DMS79 treated with DMSO at 0.1 percent for 48 hours (cell line): ENCODE measurements at regions not wholly inside any gene's neighbourhood (a gene's known extent, or its start where the extent isn't known, plus 50 kb on each side); places are given as distances from the start of the nearest gene placed in this dataset.
"Not testable (repeated sequence)": the region's sequence is repeated elsewhere in the genome, so short reads cannot be mapped to it uniquely, and the experiment has no call there.

Source experiments
- DNase-seq: peaks from one replicate; lab custom pipeline; 2025; lab: John Stamatoyannopoulos, UW

DNA sequence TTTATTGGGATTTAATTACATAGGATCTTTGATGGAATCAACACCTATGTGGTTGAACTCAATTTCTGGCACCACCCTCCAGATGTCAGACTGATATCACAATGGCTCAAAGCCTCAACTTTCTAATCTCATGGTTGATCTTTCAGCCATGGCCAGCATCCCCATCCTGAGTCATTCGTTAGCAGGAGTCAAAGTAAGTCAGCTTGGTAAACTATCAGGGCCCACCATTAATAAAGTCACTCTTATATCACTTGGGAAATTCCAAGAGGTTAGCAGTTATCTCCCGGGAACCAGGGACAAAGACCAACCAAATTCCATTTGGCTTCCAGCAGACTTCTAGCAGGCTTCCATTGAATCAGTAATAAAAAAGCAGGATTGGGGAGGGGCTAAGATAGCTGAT is 50.7 kb upstream of the TNFSF4 start:
- no peak for DNase-seq

DNA sequence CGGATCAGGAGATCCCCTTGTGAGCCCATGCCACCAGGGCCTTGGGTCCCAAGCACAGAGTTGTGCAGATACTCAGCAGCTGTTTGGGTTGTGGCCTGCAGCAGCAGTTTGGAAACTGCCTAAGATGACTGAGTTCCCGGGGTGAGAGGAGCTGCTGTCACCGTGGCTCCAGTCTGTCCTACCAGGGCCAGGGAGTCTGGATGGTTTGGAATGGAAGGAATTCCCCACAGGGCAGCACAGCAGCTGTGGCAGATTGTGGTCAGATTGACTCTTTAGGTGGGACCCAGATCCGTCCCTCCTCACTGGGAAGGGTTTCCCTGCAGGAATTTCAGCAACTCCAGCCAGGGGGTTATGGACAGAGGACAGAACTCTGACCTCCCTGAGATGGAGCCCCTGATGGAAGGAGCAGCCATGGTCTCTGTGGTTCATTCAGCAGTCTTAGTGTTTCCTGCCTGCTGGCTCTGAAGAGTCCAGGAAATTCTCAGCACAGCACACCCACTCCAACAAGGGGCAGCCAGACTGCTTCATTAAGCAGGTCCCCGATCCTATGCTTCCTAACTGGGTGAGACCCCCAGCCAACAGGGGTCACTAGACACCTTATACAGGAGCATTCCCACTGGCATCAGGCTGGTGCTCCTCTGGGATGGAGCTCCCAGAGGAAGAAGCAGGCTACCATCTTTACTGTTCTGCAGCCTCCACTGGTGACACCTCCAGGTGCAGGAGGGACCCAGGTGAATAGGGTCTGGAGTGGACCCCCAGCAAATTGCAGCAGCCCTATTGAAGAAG is 51.5 kb upstream of the TNFSF4 start:
- no peak for DNase-seq

DNA sequence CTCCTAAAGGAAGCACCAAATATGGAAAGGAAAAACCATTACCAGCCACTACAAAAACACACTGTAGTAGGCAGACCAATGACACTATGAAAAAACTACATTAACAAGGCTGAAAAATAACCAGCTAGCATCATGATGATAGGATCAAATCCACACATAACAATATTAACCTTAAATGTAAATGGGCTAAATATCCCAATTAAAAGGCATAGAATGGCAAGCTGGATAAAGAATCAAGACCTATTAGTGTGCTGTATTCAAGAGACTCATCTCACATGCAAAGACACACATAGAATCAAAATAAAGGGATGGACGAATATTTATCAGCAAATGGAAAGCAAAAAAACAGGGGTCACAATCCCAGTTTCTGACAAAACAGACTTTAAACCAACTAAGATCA is 53.2 kb upstream of the TNFSF4 start:
- DNase-seq: not testable (repeated sequence)

DNA sequence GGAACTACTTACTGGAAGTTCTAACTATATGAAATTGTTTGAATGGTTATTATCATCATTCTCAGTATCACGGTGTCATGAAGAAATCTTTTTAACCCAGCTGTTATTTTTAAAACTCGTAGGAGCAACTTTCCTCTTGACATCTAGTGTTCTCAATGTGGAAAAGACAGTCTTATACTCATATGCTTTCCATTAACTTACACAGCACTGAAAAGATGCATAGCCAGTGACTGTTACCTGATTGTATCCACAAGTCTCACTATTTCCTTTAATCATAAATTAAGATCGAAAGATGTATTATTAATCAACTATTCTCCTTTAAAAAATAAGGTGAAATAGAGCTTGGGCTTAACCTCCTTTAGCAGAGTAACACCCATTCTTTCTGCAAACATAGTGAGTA is 59.7 kb upstream of the TNFSF4 start:
- no peak for DNase-seq

DNA sequence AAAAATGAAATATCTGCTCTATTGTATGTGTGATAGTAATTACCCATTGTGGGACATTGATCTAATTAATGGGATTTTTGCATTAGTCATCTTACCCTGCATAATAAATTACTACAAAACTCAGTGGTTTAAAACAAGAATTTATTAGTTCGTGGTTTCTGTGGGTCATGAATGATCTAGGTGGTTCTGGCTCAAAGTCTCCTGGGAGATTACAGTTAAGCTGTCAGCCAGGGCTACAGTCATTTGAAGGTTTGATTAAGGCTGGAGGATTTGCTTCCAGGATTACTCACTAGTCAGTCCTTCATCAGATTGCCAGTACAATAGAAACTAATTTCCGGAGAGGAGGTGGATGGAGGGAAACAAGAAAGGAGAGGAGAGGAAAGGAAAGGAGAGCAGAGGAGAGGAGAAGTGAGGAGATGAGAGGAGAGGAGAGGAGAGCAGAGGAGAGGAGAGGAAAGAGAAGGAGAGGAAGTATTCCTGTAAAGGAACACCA is 60.4 kb upstream of the TNFSF4 start:
- no peak for DNase-seq

DNA sequence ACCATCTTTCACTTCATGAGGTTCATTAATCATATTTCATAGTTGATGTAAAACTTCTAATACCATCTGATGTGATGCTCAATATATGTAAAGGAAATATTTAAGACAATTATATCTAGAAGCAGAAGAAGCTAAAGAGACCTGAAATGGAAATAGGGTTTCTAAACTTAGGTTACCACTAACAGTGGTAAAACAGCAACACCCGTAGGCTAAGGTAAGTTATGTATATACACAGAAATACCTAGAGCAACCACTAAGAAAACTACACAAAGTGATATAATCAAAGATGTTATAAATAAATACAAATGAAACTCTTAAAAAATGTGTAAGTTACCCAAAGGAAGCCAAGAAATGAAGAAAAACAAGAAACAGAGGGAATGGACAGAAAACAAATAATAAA is 61.1 kb upstream of the TNFSF4 start:
- DNase-seq: no peak

DNA sequence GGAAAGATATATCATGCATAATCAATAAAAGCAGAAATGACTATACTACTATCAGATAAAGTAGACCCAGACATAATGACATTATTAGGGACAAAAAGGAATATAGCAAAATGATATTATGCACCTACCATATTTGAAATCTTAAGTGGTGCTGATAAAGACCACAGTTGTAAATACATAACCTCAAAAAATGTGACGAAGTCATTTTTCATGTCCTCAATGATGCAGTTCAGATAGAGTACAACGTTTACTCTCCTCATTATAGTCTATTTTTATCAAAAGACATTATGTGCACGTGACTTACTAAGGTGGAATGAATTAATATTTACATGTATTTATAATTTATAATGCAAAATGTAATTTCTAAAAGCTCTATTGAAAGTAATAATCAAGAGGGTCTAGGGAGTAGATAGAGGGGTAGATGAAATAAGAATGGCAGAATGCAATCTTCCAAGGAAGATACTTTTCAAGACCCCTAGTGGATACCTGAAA is 61.7 kb upstream of the TNFSF4 start:
- DNase-seq: no peak

DNA sequence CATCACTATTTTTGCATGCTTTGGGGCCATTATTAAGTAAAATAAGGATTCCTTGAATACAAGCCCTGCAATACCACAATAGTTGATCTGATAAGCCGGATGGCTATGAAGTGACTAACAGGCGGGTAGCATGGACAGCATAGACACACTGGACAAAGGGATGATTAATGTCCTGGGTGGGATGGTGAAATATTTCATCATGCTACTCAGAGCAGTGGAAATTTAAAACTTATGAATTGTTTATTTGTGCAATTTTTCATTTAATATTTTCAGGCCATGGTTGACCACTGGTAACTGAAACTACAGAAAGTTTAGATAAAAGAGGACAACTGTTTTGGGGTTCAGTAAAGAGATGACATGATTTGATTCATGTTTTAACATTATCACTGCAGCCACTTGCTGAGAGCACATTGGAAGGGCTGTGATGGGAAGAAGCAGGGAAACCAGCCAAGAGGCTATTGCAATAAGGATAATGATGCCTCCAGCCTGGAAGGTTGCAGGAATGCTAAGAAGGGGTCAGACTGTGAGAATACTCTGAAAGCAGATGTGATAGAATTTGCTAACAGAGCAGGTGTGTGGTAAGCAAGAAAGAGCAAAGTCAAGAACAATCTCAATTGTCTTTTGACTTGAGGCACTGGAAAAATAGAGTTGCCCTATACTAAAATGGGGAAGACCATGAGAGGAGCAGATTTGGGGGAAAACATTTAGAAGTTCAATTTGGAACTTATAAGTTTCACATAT is 62.5 kb upstream of the TNFSF4 start:
- DNase-seq: no peak

DNA sequence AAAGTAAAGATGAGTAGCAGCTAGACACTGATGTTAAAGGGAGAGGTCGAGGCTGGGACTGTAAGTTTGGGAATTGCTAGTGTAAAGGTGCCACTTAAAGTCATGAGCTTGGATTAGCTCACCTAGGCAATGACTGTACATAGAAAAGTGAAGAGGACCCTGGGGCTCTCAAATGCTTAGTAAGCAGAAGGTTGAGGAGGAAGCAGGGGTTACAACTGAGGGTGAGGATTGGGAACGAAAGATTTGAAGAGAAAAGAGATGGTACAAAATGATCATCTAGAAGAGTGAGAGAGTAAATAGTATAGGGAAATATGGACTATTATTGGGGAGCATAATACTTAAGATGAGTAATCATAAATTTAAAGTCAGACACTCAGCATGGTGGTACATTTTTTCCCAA is 63.1 kb upstream of the TNFSF4 start:
- no peak for DNase-seq

DNA sequence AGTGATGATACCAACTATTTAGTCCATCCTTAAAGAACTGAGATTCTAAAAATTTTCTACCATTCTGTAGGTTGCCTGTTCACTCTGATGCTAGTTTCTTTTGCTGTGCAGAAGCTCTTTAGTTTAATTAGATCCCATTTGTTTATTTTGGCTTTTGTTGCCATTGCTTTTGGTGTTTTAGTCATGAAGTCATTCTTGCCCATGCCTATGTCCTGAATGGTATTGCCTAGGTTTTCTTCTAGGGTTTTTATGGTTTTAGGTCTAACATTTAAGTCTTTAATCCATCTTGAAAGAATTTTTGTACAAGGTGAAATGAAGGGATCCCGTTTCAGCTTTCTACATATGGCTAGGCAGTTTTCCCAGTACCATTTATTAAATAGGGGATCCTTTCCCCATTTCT is 63.9 kb upstream of the TNFSF4 start:
- DNase-seq: not testable (repeated sequence)

DNA sequence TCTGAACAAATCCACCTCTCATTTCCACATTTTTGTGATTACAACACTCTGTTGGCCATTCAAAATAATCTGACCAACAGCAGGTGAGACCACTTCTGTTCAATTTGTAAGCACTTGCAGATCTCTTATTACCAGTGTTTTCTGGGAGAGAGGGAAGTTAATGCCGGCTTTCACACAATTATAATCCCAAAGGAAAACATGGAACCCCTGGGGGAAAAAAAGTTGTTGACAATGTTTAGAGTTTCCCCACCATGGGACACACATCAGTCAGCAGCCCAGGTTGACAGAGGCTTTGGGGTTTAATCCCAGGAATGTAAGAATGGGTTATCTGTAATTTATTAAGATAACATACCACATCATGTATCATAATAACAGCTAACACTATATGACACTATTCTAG is 68.4 kb upstream of the TNFSF4 start:
- no peak for DNase-seq

DNA sequence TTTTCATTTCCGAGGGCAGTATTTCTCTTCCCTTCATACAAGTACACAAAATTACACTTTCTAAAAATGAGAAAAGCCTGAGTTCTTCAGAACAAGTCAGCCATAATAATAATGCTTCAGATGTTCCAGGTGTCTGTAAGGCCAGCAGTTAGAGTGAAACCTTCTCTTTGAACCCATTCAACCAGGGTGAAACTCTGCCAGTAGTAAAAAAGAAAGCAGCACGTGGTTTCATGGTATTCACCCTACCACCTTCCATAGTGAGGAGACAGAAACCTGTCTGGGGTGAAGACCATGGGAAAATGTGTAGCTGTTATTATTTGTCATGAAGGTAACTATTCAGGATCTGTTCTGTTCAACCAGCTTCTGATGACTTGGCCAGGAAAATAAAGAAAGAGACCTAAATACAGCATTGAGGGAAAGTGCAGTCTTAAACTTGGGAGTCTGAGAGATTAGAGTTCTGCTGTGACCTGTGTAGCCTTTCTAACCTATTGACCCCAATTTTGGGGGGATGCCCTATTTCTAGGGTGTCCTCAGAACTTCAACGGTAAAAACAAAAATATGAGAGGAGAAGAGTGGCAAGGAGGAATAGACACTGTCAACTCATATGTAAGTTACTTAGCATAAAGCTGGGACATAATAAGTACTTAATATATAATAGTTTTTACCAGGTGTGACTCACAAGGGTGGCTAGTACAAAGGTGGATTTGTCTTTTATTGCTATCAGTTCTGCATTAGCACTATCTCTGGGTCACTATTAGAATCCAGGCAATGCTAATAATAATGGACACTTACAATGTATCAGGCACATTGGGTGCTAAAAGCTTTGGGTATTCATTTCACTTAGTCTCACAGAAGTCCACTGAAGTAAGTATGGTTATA is 70.0 kb upstream of the TNFSF4 start:
- no peak for DNase-seq

DNA sequence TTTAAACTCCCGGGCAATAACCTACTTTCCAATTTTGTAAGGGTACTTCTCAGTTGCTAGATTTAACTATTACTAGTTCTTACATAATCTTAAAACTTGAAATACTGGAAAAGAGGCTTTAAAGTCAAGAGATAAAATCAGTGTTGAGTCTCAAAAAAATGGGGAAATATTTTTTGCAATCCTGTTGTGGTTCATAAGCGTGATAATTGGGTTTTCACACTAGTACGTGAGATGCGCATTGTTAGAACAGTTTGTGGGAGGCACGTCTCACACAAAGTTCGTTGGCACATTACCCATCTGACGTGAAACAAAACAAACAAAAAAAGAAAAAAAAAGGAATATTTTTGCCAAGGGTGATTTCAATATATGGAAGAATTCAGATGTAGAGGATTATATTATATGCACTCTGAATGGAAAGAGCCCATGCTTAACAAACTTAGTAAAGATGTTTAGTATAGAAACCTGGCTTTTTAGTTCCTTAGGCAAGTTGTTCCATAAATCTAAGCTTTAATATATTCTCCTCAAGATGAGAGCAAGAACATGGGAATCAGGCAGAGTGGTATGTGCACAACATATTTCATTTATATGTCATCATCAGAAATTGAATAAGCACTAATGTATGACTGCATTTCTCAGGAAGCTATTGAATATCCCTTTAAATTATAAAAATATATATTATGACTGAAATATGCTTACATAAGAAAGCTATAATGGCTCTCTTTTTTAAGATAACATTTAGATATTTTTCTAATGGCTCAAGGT is 73.9 kb upstream of the TNFSF4 start:
- DNase-seq: no peak

DNA sequence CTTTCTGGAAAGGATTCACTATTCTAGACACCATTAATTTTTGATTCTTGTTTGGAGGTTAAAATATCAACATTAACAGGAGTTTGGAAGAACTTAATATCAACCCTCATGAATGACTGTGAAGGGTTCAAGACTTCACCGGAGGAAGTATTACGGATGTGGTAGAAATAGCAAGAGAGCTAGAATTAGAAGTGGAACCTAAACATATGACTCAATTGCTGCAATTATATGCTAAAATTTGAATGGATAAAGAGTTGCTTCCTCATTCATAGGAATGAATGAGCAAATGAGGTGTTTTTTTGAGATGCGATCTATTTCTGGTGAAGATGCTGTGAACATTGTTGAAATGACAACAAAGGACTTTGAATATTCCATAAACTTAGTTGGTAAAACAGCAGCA is 77.9 kb upstream of the TNFSF4 start:
- no peak for DNase-seq

DNA sequence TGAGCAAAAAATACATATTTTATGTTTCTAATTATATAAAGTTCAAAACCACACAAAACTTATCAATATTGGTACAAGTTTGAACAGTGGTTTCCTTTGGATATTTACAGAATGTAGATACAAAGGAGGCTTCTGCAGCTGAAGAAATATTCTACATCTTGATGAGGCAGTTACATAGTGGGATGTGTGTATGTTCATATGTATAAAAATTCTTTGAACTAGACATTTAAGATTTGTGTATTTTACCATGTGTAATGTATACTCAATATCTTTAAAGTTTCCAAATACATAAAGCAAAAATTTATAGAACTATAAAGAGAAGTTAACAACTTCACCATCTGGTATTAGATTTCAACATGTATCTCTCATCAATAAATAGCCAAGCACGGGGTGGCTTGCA is 80.7 kb upstream of the TNFSF4 start:
- no peak for DNase-seq

DNA sequence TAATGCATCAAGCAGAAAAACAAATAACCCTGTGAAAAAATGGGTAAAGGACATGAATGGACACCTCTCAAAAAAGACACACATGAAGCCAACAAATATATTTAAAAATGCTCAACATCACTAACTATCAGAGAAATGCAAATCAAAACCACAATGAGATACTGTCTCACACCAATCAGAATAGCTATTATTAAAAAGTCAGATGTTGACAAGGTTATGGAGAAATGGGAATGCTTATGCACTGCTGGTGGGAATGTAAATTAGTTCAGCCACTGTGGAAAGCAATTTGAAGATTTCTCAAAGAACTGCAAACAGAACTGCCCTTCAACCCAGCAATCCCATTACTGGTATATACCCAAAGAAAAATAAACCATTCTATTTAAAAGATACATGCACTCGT is 86.6 kb upstream of the TNFSF4 start:
- no peak for DNase-seq

DNA sequence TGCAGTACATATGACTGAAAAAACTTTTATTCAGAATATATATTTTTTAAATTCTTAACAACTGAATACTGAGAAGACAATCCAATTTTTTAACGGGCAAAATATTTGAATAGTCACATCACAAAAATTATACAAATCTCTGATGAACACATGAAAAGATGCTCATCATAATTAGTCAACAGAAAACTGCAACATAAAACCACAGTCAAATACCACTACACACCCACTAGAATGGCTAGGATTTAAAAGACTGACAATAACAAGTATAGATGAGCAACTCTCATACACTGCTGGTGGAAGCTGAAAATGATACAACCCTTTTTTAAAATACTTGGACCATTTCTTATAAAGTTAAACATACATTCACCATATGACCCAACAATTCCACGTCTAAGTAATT is 87.7 kb upstream of the TNFSF4 start:
- DNase-seq: no peak

DNA sequence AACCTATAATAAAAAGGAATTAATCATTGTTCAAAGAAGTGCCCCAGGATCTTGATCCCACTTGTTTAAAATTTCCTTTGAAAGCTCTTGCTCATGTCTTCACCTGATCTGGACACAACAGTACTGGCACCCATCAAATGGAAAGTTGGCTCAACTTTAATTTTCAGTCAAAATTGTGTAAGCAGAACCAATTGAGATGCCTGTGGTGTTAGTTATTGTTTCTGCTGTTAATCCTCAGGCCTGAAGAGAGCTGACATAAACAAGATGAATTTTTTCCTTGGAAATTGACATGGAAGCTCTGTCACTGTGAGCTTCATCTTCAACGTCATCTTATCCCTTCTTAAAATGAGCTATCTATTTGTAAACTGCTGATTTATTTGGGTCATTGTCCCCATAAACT is 88.3 kb upstream of the TNFSF4 start:
- no peak for DNase-seq

DNA sequence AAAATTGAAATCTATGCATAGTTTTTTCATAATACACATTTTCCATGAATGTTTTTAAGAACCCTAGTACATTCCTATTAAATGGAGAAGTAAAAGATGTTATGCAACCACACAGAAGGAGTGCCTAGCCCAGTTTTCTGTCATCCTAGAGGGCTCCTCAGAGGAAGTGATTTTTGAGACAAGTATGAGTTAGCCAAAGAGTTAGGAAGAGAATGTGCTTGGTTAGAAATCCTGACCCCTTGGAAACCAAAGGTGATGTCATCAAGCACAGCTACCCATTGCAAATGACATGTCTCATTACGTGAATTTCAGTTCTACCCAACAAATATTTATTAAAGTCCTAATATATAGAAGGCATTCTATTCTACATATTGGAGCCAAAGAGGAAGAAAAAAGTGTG is 88.9 kb upstream of the TNFSF4 start:
- DNase-seq: no peak

DNA sequence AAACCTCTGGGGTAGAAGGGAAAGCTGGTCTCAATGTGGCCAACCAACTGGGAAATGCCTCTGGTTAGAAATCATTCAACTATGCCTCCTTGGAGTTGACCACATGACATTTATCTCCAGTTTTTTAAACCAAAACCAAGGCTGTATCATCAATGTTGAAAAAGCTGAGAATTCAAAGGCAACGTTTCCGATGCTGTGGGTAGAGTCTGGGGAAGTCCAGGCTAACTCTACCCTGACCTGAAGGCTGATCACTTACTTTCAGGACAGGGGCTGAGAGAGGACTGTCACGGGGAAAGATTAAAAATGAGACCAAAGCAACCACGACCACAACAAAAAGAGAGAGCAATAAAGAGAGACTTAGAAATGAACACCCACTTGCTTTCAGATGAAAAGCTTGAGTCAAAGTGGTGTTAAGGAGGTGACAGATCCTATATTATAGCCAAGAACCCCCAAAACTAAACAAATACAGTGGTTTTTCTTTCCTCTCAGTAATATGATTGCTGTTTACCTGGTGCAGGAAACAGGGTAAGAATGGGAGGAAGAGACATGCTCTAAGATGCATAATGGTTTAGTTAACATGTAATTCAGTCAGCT is 90.8 kb upstream of the TNFSF4 start:
- DNase-seq: no peak
